ENCODE measurements at regions not wholly inside any gene's neighbourhood (a gene's known extent, or its start where the extent isn't known, plus 50 kb on each side); places are given as distances from the start of the nearest gene placed in this dataset.
A peak's percentile ranks its signal among the peaks of the same experiment; 100 is the strongest.

DNA sequence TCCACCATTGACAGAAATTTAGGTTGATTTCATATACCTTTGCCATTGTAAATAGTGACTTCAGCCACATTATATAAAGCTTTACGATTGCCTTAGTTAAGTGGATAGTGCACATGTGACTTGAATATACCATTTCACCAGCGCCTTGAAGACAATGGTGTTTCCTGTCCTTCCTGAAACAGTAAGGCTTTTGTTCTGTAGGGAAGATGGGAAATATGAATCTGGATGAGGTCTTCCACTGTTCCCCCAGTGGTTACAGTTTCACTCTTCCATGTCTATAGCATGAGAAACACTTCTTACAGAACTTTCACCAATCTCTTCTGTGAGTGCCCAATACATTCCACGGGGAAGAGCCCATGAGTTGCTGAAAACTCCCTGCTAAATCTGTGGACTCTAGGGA is 240.5 kb downstream of the TRIB2 start:
- H3K4me3 Mint-ChIP-seq (ENCODE audit: unreplicated experiment): no peak overlapping the region
- no peak for DNase-seq (ENCODE audit: low spot score)
- H3K36me3 Mint-ChIP-seq (ENCODE audit: low read depth, unreplicated experiment): no peaks in the 10 kb centered on the region
- no peaks in the 10 kb centered on the region for H3K27me3 Mint-ChIP-seq (ENCODE audit: unreplicated experiment)
- no peak overlapping the region for H3K27ac Mint-ChIP-seq (ENCODE audit: unreplicated experiment)
- no peaks in the 10 kb centered on the region for H3K9me3 Mint-ChIP-seq (ENCODE audit: unreplicated experiment)
- TF ChIP-seq, protein P1, sequence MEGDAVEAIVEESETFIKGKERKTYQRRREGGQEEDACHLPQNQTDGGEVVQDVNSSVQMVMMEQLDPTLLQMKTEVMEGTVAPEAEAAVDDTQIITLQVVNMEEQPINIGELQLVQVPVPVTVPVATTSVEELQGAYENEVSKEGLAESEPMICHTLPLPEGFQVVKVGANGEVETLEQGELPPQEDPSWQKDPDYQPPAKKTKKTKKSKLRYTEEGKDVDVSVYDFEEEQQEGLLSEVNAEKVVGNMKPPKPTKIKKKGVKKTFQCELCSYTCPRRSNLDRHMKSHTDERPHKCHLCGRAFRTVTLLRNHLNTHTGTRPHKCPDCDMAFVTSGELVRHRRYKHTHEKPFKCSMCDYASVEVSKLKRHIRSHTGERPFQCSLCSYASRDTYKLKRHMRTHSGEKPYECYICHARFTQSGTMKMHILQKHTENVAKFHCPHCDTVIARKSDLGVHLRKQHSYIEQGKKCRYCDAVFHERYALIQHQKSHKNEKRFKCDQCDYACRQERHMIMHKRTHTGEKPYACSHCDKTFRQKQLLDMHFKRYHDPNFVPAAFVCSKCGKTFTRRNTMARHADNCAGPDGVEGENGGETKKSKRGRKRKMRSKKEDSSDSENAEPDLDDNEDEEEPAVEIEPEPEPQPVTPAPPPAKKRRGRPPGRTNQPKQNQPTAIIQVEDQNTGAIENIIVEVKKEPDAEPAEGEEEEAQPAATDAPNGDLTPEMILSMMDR (IDR thresholded peaks at IDR 0.05; ENCODE audit: unreplicated experiment): no peak
- no peaks in the 10 kb centered on the region for H3K4me1 Mint-ChIP-seq (ENCODE audit: unreplicated experiment)

DNA sequence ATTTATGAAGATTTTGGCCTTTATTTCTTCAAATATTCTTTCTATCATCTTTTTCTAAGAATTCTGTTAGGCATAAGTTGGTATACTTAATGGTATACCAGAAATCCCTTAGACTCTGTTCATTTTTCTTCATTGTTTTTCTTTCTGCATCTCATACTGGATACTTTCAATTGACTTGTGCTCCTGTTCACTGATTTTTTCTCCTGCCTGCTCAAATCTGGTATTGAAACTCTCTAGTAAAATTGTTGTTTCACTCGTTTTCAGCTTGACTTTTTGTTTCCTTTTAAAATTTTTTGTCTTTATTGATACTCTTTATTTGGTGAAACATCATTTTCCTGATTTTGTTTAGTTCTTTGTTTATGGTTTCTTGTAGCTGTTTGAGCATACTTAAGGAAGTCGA is 243.2 kb downstream of the TRIB2 start:
- no peak for DNase-seq (ENCODE audit: low spot score)
- Mint-ChIP-seq H3K27me3 (ENCODE audit: unreplicated experiment) (peaks cover 3% of the 10 kb centered on the region), H3K9me3 (ENCODE audit: unreplicated experiment) (no peaks in the 10 kb centered on the region), H3K4me3 (ENCODE audit: unreplicated experiment) (no peak overlapping the region), H3K4me1 (ENCODE audit: unreplicated experiment) (no peaks in the 10 kb centered on the region), H3K36me3 (ENCODE audit: low read depth, unreplicated experiment) (no peaks in the 10 kb centered on the region), H3K27ac (ENCODE audit: unreplicated experiment) (no peak overlapping the region)
- TF ChIP-seq, protein P1 (IDR thresholded peaks at IDR 0.05; ENCODE audit: unreplicated experiment): no peak

DNA sequence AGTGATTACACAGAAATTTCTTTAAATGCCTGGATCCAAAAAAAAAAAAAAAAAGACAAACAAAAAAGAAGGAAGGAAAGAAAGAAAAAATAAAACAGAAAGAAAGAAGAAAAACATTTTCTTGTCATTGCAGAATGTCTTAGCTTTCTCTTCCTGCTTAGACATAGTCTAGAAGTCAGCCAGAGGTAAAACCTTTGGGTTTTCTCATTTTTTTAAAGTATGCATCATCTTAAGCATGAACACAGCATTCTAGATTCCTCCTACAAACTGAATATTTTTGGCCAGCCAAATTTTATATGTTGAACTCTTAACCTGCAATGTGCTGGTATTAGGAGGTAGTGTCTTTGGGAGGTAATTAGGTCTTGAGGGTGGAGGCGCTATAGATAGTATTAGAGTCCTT is 243.9 kb downstream of the TRIB2 start:
- H3K36me3 Mint-ChIP-seq (ENCODE audit: low read depth, unreplicated experiment): no peaks in the 10 kb centered on the region
- peaks cover 3% of the 10 kb centered on the region for H3K27me3 Mint-ChIP-seq (ENCODE audit: unreplicated experiment)
- TF ChIP-seq, protein P1 (IDR thresholded peaks at IDR 0.05; ENCODE audit: unreplicated experiment): no peak
- H3K27ac Mint-ChIP-seq (ENCODE audit: unreplicated experiment): no peak overlapping the region
- H3K4me3 Mint-ChIP-seq (ENCODE audit: unreplicated experiment): no peak overlapping the region
- H3K4me1 Mint-ChIP-seq (ENCODE audit: unreplicated experiment): peaks cover 3% of the 10 kb centered on the region
- H3K9me3 Mint-ChIP-seq (ENCODE audit: unreplicated experiment): no peaks in the 10 kb centered on the region
- DNase-seq (ENCODE audit: low spot score): no peak

DNA sequence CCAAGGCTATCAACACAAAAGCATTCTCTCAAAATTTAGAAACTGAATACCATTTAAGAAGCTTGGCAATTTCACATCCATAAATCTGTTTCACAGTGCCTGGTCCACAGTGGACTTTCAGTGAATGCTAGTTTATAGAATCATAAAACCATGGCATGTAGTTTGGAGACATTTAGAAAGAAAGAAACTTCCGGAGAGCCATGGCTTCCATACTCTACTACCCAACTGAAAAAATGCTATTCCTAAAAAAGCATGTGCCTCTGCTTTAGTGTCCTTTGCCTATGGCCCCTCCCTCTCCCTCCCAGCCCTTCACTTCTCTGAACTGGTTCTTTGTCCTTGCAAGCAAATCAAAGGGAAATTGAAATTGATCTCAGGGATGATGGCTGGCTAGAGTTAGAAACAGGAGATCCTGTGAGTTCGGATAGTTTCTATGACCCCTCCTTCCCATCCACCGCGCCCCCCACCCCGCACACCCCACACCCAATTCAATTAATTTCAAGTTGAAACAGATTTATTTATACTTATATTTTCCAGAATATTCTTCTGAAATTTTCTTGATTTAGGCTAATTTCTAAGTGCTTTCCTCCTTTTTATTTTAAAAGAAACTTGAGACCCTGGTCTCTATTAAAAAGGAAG is 248.3 kb downstream of the TRIB2 start:
- Mint-ChIP-seq H3K36me3 (ENCODE audit: low read depth, unreplicated experiment) (no peaks in the 10 kb centered on the region), H3K9me3 (ENCODE audit: unreplicated experiment) (no peaks in the 10 kb centered on the region), H3K4me1 (ENCODE audit: unreplicated experiment) (peaks cover 6% of the 10 kb centered on the region), H3K27me3 (ENCODE audit: unreplicated experiment) (peaks cover 3% of the 10 kb centered on the region), H3K27ac (ENCODE audit: unreplicated experiment) (no peak overlapping the region), H3K4me3 (ENCODE audit: unreplicated experiment) (no peak overlapping the region)
- TF ChIP-seq, protein P1 (IDR thresholded peaks at IDR 0.05; ENCODE audit: unreplicated experiment): no peak
- no peak for DNase-seq (ENCODE audit: low spot score)

DNA sequence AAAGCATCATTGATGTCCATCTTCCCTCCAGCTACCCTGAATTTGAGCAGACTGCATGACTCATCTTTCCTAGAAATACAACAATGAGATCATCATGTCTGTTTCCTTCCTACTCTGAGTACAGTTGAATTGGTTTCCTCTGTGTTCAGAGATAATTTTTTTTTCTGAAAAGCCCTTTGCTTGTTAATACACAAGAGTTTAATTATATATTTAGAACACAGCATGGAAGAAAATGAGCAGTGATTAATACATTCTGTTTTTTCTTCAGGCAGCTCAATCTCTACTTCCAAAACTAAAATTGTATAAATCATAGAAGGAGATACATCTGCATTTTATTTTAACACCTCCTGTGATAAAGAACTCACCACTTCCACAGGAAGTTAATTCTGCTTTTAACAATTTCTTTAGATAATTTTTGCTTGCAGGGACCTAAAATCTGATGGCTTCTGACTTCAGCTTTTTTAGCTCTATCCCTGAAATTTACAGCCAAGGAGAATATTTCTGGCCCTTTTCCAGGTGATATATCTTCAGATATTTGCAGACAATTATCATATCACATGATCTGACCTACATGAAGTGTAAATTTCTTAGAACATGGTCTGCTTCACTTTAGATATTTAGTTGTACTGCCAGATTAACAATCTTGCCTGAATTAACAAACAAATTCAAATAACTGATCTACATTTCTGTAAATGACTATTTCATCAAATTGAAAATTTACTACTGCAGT is 249.0 kb downstream of the TRIB2 start:
- DNase-seq (ENCODE audit: low spot score): no peak
- TF ChIP-seq, protein P1 (IDR thresholded peaks at IDR 0.05; ENCODE audit: unreplicated experiment): no peak
- Mint-ChIP-seq H3K4me1 (ENCODE audit: unreplicated experiment) (peaks cover 6% of the 10 kb centered on the region), H3K4me3 (ENCODE audit: unreplicated experiment) (no peak overlapping the region), H3K27ac (ENCODE audit: unreplicated experiment) (peak overlapping the region; percentile 38), H3K36me3 (ENCODE audit: low read depth, unreplicated experiment) (no peaks in the 10 kb centered on the region), H3K9me3 (ENCODE audit: unreplicated experiment) (no peaks in the 10 kb centered on the region), H3K27me3 (ENCODE audit: unreplicated experiment) (peaks cover 3% of the 10 kb centered on the region)
